RWPE1 (cell line): ENCODE measurements at regions not wholly inside any gene's neighbourhood (a gene's known extent, or its start where the extent isn't known, plus 50 kb on each side); places are given as distances from the start of the nearest gene placed in this dataset.

Experiments
- CTCF ChIA-PET: fragments of 350-600 bp; sonication (Branson Sonifier 250); formaldehyde crosslinking; extraction: SDS; loops from one replicate; lab custom pipeline; 2021; lab: Yijun Ruan, JAX
- POLR2A ChIA-PET: fragments of 400-600 bp; formaldehyde crosslinking; extraction: SDS; loops from one replicate; lab custom pipeline; 2020; ENCODE audit warnings: antibody characterized with exemption; ENCODE audit not compliant: low non-redundant PET; lab: Yijun Ruan, JAX
- DNase-seq: peaks from one replicate; pipeline ENCODE4 v3.0.0; 2012; ENCODE audit warnings: low spot score
- H3K27ac ChIP-seq: fragments of 450-650 bp; 2 replicates; pipeline ENCODE4 v1.5.1; 2017
- CTCF ChIP-seq: fragments of 450-650 bp; conservative IDR thresholded peaks from 2 replicates; pipeline ENCODE4 v1.5.1; 2017; ENCODE audit warnings: low read depth, mild to moderate bottlenecking

DNA sequence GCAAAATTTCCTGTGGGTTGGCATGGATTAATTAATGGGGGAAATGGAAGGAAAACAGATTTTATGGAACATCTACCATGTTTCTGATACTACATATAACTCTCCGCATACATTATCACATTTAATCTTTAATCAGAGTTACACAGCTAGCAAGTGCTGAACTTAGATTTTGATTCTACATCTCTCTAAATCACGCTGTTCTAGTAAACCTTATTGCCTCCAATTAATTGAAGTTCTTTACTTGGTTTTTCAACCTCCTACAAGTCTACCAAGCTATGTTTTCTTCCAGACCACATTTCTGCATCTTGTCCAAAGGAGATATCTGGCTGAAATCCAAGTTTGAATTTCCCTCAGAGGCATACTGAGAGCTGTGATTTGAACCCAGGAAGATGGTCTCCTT, 125.8 kb upstream of the GAREM1 start:
- H3K27ac ChIP-seq: no peak overlapping the region
- TF ChIP-seq CTCF: no peak
- no peak for DNase-seq
- ChIA-PET CTCF (no interaction called here), POLR2A (no interaction called here)

- no peak for DNase-seq
- no peak for TF ChIP-seq CTCF
- POLR2A ChIA-PET: no interaction called here
- H3K27ac ChIP-seq: no peak overlapping the region
- CTCF ChIA-PET: no interaction called here
These were observed 125.2 kb upstream of the GAREM1 start for GRCh38 chr18:32595832-32596231.

- CTCF ChIA-PET: interaction anchor here (0.5 kb wide), 1 partner anchor 47 kb away, joined by 3 read pairs; no protein-coding TSS in a partner anchor
- POLR2A ChIA-PET: no interaction called here
- no peak for TF ChIP-seq CTCF
- H3K27ac ChIP-seq: no peak overlapping the region
- no peak for DNase-seq
These were observed 117.5 kb upstream of the GAREM1 start for GRCh38 chr18:32588191-32588590.

GRCh38 chr18:32583431-32583830, 112.7 kb upstream of the GAREM1 start:
- H3K27ac ChIP-seq: no peak overlapping the region
- DNase-seq: no peak
- CTCF ChIA-PET: no interaction called here
- no peak for TF ChIP-seq CTCF
- POLR2A ChIA-PET: no interaction called here

DNA sequence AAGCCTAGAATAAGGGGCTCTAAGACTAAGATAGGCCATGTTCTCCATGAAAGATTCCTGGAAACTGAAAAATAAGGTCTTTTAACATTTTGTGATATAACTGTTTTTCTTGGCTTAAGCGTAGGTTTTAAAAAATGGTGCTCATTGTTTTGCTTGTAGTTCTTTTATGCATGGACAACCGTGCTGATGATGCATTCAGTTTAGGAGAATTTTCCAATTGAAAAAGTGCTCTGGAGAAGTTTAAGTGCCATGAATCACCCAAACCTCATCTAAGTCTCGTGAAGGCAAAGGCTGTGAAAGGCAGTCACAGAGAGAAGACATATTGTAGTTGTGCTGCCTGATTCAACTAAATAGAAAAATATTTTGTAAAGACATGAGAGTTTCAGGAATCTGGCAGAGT, 111.8 kb upstream of the GAREM1 start:
- H3K27ac ChIP-seq: no peak overlapping the region
- TF ChIP-seq CTCF: no peak
- DNase-seq: no peak
- CTCF ChIA-PET: no interaction called here
- POLR2A ChIA-PET: no interaction called here

- POLR2A ChIA-PET: no interaction called here
- TF ChIP-seq CTCF: no peak
- no peak overlapping the region for H3K27ac ChIP-seq
- CTCF ChIA-PET: no interaction called here
- DNase-seq: no peak
These were observed 106.9 kb upstream of the GAREM1 start for GRCh38 chr18:32577561-32577960.
